H9 (cell line): ENCODE measurements at regions not wholly inside any gene's neighbourhood (a gene's known extent, or its start where the extent isn't known, plus 50 kb on each side); places are given as distances from the start of the nearest gene placed in this dataset.

ENCODE experiments used
- DNase-seq: peaks from one replicate; pipeline ENCODE4 v3.0.0-alpha.2; 2017
- H2AFZ ChIP-seq: one replicate; pipeline ENCODE4 v1.6.1; 2013; ENCODE audit warnings: mild to moderate bottlenecking, low read length, control low read depth, moderate library complexity
- H2AK5ac ChIP-seq: 2 replicates; pipeline ENCODE4 v1.6.1; 2013; ENCODE audit warnings: low read length, control low read depth, mixed read lengths; ENCODE audit not compliant: insufficient read length
- H2BK120ac ChIP-seq: one replicate; pipeline ENCODE4 v1.6.1; 2013; ENCODE audit warnings: low read depth, mild to moderate bottlenecking, low read length, control low read depth, inconsistent platforms; ENCODE audit not compliant: poor library complexity, severe bottlenecking
- H2BK12ac ChIP-seq: 2 replicates; pipeline ENCODE4 v1.6.1; 2013; ENCODE audit warnings: low read length, control low read depth, mixed read lengths, low read depth; ENCODE audit not compliant: insufficient read length
- H2BK15ac ChIP-seq: 2 replicates; pipeline ENCODE4 v1.6.1; 2013; ENCODE audit warnings: low read depth, low read length, control low read depth
- H2BK20ac ChIP-seq: one replicate; pipeline ENCODE4 v1.6.1; 2013; ENCODE audit warnings: low read depth, mild to moderate bottlenecking, low read length, control low read depth, inconsistent platforms; ENCODE audit not compliant: poor library complexity, severe bottlenecking
- H2BK5ac ChIP-seq: 2 replicates; pipeline ENCODE4 v1.6.1; 2013; ENCODE audit warnings: low read length, control low read depth, mixed read lengths; ENCODE audit not compliant: insufficient read length
- H3K14ac ChIP-seq: 2 replicates; pipeline ENCODE4 v1.6.1; 2013; ENCODE audit warnings: low read length, control low read depth; ENCODE audit not compliant: insufficient read depth
- H3K18ac ChIP-seq: 2 replicates; pipeline ENCODE4 v1.6.1; 2013; ENCODE audit warnings: low read depth, mild to moderate bottlenecking, mixed read lengths, low read length, control low read depth; ENCODE audit not compliant: insufficient read length
- H3K23ac ChIP-seq: 2 replicates; pipeline ENCODE4 v1.6.1; 2013; ENCODE audit warnings: low read length, control low read depth, mixed read lengths, low read depth; ENCODE audit not compliant: insufficient read length
- H3K23me2 ChIP-seq: 2 replicates; pipeline ENCODE4 v1.6.1; 2013; ENCODE audit warnings: low read depth, mild to moderate bottlenecking, mixed read lengths, low read length, control low read depth; ENCODE audit not compliant: insufficient read length, poor library complexity, severe bottlenecking
- H3K27ac ChIP-seq: 2 replicates; pipeline ENCODE4 v1.5.1; 2013; ENCODE audit warnings: low read length, control low read depth, mixed read lengths, low read depth; ENCODE audit not compliant: insufficient read length
- H3K27me3 ChIP-seq: 2 replicates; pipeline ENCODE4 v1.6.1; 2013; ENCODE audit warnings: low read length, control low read depth, inconsistent platforms; ENCODE audit not compliant: insufficient read depth
- H3K4ac ChIP-seq: 2 replicates; pipeline ENCODE4 v1.6.1; 2013; ENCODE audit warnings: low read depth, mild to moderate bottlenecking, control low read depth, inconsistent platforms, low read length, moderate library complexity
- H3K4me1 ChIP-seq: 2 replicates; pipeline ENCODE4 v1.6.1; 2013; ENCODE audit warnings: low read length, control low read depth, inconsistent platforms; ENCODE audit not compliant: insufficient read depth
- H3K4me2 ChIP-seq: 2 replicates; pipeline ENCODE4 v1.6.1; 2013; ENCODE audit warnings: low read length, control low read depth, mixed read lengths; ENCODE audit not compliant: insufficient read length, insufficient read depth
- H3K56ac ChIP-seq: 2 replicates; pipeline ENCODE4 v1.6.1; 2013; ENCODE audit warnings: low read depth, mild to moderate bottlenecking, mixed read lengths, low read length, control low read depth; ENCODE audit not compliant: insufficient read length
- H3K79me1 ChIP-seq: 2 replicates; pipeline ENCODE4 v1.6.1; 2013; ENCODE audit warnings: low read depth, mild to moderate bottlenecking, moderate library complexity, low read length, control low read depth, inconsistent platforms; ENCODE audit not compliant: insufficient read depth, poor library complexity, severe bottlenecking
- H3K79me2 ChIP-seq: 2 replicates; pipeline ENCODE4 v1.6.1; 2013; ENCODE audit warnings: low read length, control low read depth, inconsistent platforms; ENCODE audit not compliant: insufficient read depth
- H3K9ac ChIP-seq: 2 replicates; pipeline ENCODE4 v1.6.1; 2013; ENCODE audit warnings: low read length, control low read depth, mixed read lengths; ENCODE audit not compliant: insufficient read length; ENCODE audit errors: extremely low read depth
- H3K9me3 ChIP-seq: one replicate; pipeline ENCODE4 v1.6.1; 2013; ENCODE audit warnings: low read depth, low read length, inconsistent platforms; ENCODE audit not compliant: control insufficient read depth
- H3T11ph ChIP-seq: one replicate; pipeline ENCODE4 v1.6.1; 2013; ENCODE audit warnings: mild to moderate bottlenecking, low read length, control low read depth, inconsistent platforms
- H4K20me1 ChIP-seq: one replicate; pipeline ENCODE4 v1.6.1; 2013; ENCODE audit not compliant: control insufficient read depth, insufficient read length, insufficient read depth
- H4K5ac ChIP-seq: 2 replicates; pipeline ENCODE4 v1.6.1; 2013; ENCODE audit warnings: low read depth, mild to moderate bottlenecking, mixed read lengths, low read length, control low read depth; ENCODE audit not compliant: insufficient read length
- H4K8ac ChIP-seq: replicated peaks from 2 replicates; pipeline ENCODE4 v1.6.1; 2013; ENCODE audit warnings: low read length, control low read depth, mixed read lengths, low read depth; ENCODE audit not compliant: insufficient read length
- H4K91ac ChIP-seq: 2 replicates; pipeline ENCODE4 v1.6.1; 2013; ENCODE audit warnings: low read depth, mild to moderate bottlenecking, moderate library complexity, mixed read lengths, low read length, control low read depth; ENCODE audit not compliant: insufficient read length
- H3K27ac Mint-ChIP-seq, 3 experiments: 2 replicates in 2 of 3; 3 replicates in 1 of 3; pipeline ENCODE4 v1.8.0; 2020 to 2021; ENCODE audit warnings: mixed read lengths in 3 of 3, mild to moderate bottlenecking in 1 of 3, moderate library complexity in 1 of 3
- H3K27me3 Mint-ChIP-seq: 2 replicates; pipeline ENCODE4 v1.8.0; 2021; ENCODE audit warnings: low read depth, mild to moderate bottlenecking, moderate library complexity, mixed read lengths
- H3K36me3 Mint-ChIP-seq, 3 experiments: 2 replicates in 2 of 3; 3 replicates in 1 of 3; pipeline ENCODE4 v1.8.0; 2020 to 2021; ENCODE audit warnings: low read depth in 3 of 3, mixed read lengths in 3 of 3; ENCODE audit not compliant: insufficient read depth in 1 of 3
- H3K4me1 Mint-ChIP-seq, 2 experiments: 2 replicates each; pipeline ENCODE4 v1.8.0; 2020; ENCODE audit warnings: mixed read lengths in 2 of 2
- H3K4me3 Mint-ChIP-seq, 2 experiments: 2 replicates in 1 of 2; 3 replicates in 1 of 2; pipeline ENCODE4 v1.8.0; 2020 to 2021; ENCODE audit warnings: mild to moderate bottlenecking in 2 of 2, mixed read lengths in 2 of 2, moderate library complexity in 1 of 2
- H3K9me3 Mint-ChIP-seq, 2 experiments: 2 replicates in 1 of 2; 3 replicates in 1 of 2; pipeline ENCODE4 v1.8.0; 2020; ENCODE audit warnings: mild to moderate bottlenecking in 2 of 2, mixed read lengths in 2 of 2, moderate library complexity in 1 of 2
- WGBS: extraction: QIAGEN DNeasy Blood & Tissue Kit; methylation state at CpG from one replicate; pipeline ENCODE4 v1.1.7; 2013; ENCODE audit warnings: missing lambda C conversion rate, low lambda C conversion rate, mixed read lengths; ENCODE audit not compliant: insufficient read length; ENCODE audit errors: extremely low coverage; 5-methylcytosine and 5-hydroxymethylcytosine counted together
- TF ChIP-seq, protein P1 (sequence below): fragments of 200-600 bp; sonication (generic); conservative IDR thresholded peaks from 3 replicates; pipeline ENCODE4 v1.8.0; 2021; ENCODE audit warnings: antibody characterized with exemption, mild to moderate bottlenecking

DNA sequence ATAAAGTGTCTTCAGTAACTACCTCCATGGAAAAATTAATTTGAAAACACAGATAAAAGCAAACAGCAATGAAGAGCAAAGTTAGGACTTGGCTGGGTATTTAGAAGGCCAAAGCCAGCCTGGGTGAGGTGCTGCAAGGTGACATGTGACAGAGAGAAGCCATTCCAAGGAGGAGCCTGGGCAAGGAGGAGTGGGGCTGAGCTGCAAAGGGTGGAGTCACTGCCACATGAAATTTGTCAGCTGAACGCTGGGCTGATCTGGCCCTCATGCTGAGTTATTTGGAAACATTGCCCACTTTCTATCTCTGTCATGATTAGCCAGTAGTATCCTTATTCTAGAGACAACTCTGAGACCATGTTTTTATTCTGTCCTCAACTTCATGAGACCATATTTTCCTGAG is 76.3 kb downstream of the PERP start:
- Mint-ChIP-seq H3K27me3 (no peaks in the 10 kb centered on the region; the same call in 1 of the 2 replicates), H3K4me3 (no peak overlapping the region), H3K36me3 (no peaks in the 10 kb centered on the region), H3K9me3 (no peaks in the 10 kb centered on the region), H3K27ac (no peak overlapping the region; a peak in 1 of 7 replicates), H3K4me1 (no peaks in the 10 kb centered on the region; a peak in 1 of 4 replicates)
- H3K4ac ChIP-seq, result no peak overlapping the region
- H3K23ac ChIP-seq, result no peak overlapping the region
- H3K14ac ChIP-seq, result no peak overlapping the region
- H4K20me1 ChIP-seq, result no peaks in the 10 kb centered on the region
- no peaks in the 10 kb centered on the region for H3K4me1 ChIP-seq
- no peak overlapping the region for H4K8ac ChIP-seq
- H2BK20ac ChIP-seq, result no peak overlapping the region
- H2BK120ac ChIP-seq, result no peak overlapping the region
- no peak overlapping the region for H3K56ac ChIP-seq
- no peaks in the 10 kb centered on the region for H3K23me2 ChIP-seq
- no peak overlapping the region for H2BK15ac ChIP-seq
- no peak overlapping the region for H2BK5ac ChIP-seq
- H3K27ac ChIP-seq, result no peak overlapping the region
- H4K91ac ChIP-seq, result no peak overlapping the region
- H3K18ac ChIP-seq, result no peak overlapping the region
- H3K9ac ChIP-seq, result no peak overlapping the region
- no peaks in the 10 kb centered on the region for H3K27me3 ChIP-seq
- no peaks in the 10 kb centered on the region for H3K9me3 ChIP-seq
- no peak overlapping the region for H2AK5ac ChIP-seq
- TF ChIP-seq, protein P1, sequence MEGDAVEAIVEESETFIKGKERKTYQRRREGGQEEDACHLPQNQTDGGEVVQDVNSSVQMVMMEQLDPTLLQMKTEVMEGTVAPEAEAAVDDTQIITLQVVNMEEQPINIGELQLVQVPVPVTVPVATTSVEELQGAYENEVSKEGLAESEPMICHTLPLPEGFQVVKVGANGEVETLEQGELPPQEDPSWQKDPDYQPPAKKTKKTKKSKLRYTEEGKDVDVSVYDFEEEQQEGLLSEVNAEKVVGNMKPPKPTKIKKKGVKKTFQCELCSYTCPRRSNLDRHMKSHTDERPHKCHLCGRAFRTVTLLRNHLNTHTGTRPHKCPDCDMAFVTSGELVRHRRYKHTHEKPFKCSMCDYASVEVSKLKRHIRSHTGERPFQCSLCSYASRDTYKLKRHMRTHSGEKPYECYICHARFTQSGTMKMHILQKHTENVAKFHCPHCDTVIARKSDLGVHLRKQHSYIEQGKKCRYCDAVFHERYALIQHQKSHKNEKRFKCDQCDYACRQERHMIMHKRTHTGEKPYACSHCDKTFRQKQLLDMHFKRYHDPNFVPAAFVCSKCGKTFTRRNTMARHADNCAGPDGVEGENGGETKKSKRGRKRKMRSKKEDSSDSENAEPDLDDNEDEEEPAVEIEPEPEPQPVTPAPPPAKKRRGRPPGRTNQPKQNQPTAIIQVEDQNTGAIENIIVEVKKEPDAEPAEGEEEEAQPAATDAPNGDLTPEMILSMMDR, result no peak
- no peak overlapping the region for H2AFZ ChIP-seq
- H2BK12ac ChIP-seq, result no peak overlapping the region
- no peak overlapping the region for H3T11ph ChIP-seq
- no peak overlapping the region for H4K5ac ChIP-seq
- H3K4me2 ChIP-seq, result no peak overlapping the region
- DNase-seq, result no peak
- no peaks in the 10 kb centered on the region for H3K79me1 ChIP-seq
- no CpG with 5 or more reads among the region's 1 CpG for WGBS
- no peaks in the 10 kb centered on the region for H3K79me2 ChIP-seq
